Peyer's patch (tissue), 4 donors: ENCODE measurements at regions not wholly inside any gene's neighbourhood (a gene's known extent, or its start where the extent isn't known, plus 50 kb on each side); places are given as distances from the start of the nearest gene placed in this dataset.
"Not testable (repeated sequence)": the region's sequence is repeated elsewhere in the genome, so short reads cannot be mapped to it uniquely, and the experiment has no call there.

Source experiments
- DNase-seq, 3 donors: peaks; one replicate each; pipeline ENCODE4 v3.0.0-alpha.2; 2017 to 2019
- H3K27ac ChIP-seq, 4 donors: fragments of 200-600 bp; sonication (generic); one replicate each; pipeline ENCODE4 v1.5.1; 2016 to 2019
- H3K27me3 ChIP-seq, 2 donors: fragments of 200-600 bp; sonication (generic); one replicate each; pipeline ENCODE4 v1.5.1; 2019
- H3K36me3 ChIP-seq, 3 donors: fragments of 200-600 bp; sonication (generic); one replicate each; pipeline ENCODE4 v1.5.1; 2016 to 2019
- H3K4me1 ChIP-seq, 4 donors: fragments of 200-600 bp; sonication (generic); one replicate each; pipeline ENCODE4 v1.5.1; 2016 to 2019
- H3K4me3 ChIP-seq, 4 donors: fragments of 200-600 bp; sonication (generic); 1 replicate in 3 of 4; 2 replicates in 1 of 4; pipeline ENCODE4 v1.5.1; 2016 to 2019; ENCODE audit warnings: mild to moderate bottlenecking in 1 of 4
- H3K9me3 ChIP-seq, 4 donors: fragments of 200-600 bp; sonication (generic); one replicate each; pipeline ENCODE4 v1.5.1; 2016 to 2019; ENCODE audit warnings: mild to moderate bottlenecking in 1 of 4

- not testable (repeated sequence) for H3K27me3 ChIP-seq, H3K27ac ChIP-seq, H3K4me3 ChIP-seq, H3K36me3 ChIP-seq, DNase-seq, H3K4me1 ChIP-seq, H3K9me3 ChIP-seq
Measured at GRCh38 chr13:109264603-109265437, 521.6 kb downstream of the IRS2 start.

GRCh38 chr13:109257761-109258157 lies 528.6 kb downstream of the IRS2 start:
- H3K4me1 ChIP-seq, H3K27ac ChIP-seq, H3K27me3 ChIP-seq, DNase-seq, H3K9me3 ChIP-seq, H3K4me3 ChIP-seq, H3K36me3 ChIP-seq: not testable (repeated sequence)
